ENCODE measurements at regions not wholly inside any gene's neighbourhood (a gene's known extent, or its start where the extent isn't known, plus 50 kb on each side); places are given as distances from the start of the nearest gene placed in this dataset.

DNA sequence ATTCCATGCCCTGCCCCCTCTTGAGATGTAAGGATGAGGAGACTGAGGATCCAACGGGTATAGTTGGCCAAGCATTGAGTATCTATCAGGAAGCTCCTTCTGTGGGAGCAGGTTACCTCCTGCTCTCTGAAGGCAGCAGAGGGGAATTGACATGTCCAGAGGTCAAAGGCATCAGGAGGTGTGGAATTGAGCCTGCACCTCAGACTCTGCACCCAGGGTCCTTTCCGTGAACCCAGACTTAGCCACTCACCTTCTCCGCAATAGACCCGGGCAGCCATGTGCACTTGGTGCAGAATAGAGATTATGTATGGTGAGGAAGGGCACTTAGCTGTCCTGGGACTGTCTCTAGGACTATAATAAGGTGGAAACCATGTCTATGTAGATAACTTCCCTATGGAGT is 399.0 kb upstream of the TPM1 start:
- DNase-seq: no peak
- peaks cover 11% of the 10 kb centered on the region for H3K4me1 ChIP-seq (replicated peaks; ENCODE audit: insufficient read depth)
- no peaks in the 10 kb centered on the region for H3K27me3 ChIP-seq (ENCODE audit: insufficient read depth, low read depth)
- no TSS peak for BruUV-seq (replicated peaks)
- no peak overlapping the region for H3K4me2 ChIP-seq
- H2AFZ ChIP-seq: no peak overlapping the region
- no peak overlapping the region for H3K4me3 ChIP-seq
- no peaks in the 10 kb centered on the region for H3K9me2 ChIP-seq (ENCODE audit: insufficient read depth)
- no peaks in the 10 kb centered on the region for H3K9me3 ChIP-seq (ENCODE audit: insufficient read depth, low read depth)
- 0 out of 2 replicates have a peak, but pooled peaks cover 9% of the 10 kb centered on the region for H3F3A ChIP-seq (ENCODE audit: insufficient read depth, low read depth)
- H3K79me2 ChIP-seq (ENCODE audit: low read depth): no peaks in the 10 kb centered on the region
- TF ChIP-seq EZH2 (IDR thresholded peaks at IDR 0.05; ENCODE audit: low read depth): no peak
- TF ChIP-seq, protein P1, sequence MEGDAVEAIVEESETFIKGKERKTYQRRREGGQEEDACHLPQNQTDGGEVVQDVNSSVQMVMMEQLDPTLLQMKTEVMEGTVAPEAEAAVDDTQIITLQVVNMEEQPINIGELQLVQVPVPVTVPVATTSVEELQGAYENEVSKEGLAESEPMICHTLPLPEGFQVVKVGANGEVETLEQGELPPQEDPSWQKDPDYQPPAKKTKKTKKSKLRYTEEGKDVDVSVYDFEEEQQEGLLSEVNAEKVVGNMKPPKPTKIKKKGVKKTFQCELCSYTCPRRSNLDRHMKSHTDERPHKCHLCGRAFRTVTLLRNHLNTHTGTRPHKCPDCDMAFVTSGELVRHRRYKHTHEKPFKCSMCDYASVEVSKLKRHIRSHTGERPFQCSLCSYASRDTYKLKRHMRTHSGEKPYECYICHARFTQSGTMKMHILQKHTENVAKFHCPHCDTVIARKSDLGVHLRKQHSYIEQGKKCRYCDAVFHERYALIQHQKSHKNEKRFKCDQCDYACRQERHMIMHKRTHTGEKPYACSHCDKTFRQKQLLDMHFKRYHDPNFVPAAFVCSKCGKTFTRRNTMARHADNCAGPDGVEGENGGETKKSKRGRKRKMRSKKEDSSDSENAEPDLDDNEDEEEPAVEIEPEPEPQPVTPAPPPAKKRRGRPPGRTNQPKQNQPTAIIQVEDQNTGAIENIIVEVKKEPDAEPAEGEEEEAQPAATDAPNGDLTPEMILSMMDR (conservative IDR thresholded peaks at IDR 0.05): no peak
- no peaks in the 10 kb centered on the region for H3K36me3 ChIP-seq (ENCODE audit: low read depth)
- ChIA-PET CTCF (no interaction called here), POLR2A (ENCODE audit: unreplicated experiment) (no interaction called here)
- H3K27ac ChIP-seq: no peak overlapping the region
- intact Hi-C loops (cut with micrococcal nuclease; ENCODE audit: unreplicated experiment): no loop called here
- H4K20me1 ChIP-seq (ENCODE audit: insufficient read depth): no peaks in the 10 kb centered on the region

DNA sequence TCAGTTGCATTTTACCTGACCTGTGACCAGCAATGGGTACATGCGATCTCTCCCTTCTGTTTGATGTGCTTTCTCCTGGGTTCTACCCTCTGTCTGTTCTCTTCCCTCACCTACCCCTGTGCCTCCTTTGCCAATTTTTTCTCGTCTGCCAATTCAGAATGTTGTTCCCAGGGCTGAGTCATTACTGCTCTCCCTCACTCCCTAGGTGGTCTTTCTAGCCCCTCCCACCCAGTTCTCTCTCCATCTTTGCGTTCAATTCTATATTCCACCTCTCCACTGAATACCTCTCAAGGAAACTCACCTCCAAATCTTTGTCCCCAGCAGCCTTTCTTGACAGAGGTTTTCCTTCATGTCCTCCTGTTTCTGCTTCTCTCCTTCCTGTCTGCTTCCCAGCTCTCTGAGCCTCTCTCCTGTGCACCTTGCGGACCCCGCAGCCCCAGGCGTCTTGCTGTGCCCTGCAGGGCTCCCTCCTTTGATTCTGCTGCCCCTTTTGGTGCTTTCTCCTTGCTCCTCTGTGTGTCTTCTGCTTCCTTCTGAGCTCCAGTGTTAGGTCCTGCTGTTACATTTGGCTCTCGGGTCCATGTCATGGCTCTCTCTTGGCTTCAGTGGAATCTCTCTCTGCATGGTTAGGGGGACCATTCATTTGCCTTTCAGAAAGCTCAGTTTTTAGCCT is 398.2 kb upstream of the TPM1 start:
- no peaks in the 10 kb centered on the region for H3K27me3 ChIP-seq (ENCODE audit: insufficient read depth, low read depth)
- H3K9me3 ChIP-seq (ENCODE audit: insufficient read depth, low read depth): no peaks in the 10 kb centered on the region
- ChIA-PET POLR2A (ENCODE audit: unreplicated experiment) (no interaction called here), CTCF (no interaction called here)
- peaks cover 11% of the 10 kb centered on the region for H3K4me1 ChIP-seq (replicated peaks; ENCODE audit: insufficient read depth)
- H3K4me2 ChIP-seq: no peak overlapping the region
- DNase-seq: no peak
- no peak overlapping the region for H3K27ac ChIP-seq
- intact Hi-C loops (cut with micrococcal nuclease; ENCODE audit: unreplicated experiment): no loop called here
- H4K20me1 ChIP-seq (ENCODE audit: insufficient read depth): no peaks in the 10 kb centered on the region
- H3K36me3 ChIP-seq (ENCODE audit: low read depth): no peaks in the 10 kb centered on the region
- TF ChIP-seq, protein P1 (conservative IDR thresholded peaks at IDR 0.05): no peak
- no peak for TF ChIP-seq EZH2 (IDR thresholded peaks at IDR 0.05; ENCODE audit: low read depth)
- BruUV-seq (replicated peaks): no TSS peak
- no peaks in the 10 kb centered on the region for H3K79me2 ChIP-seq (ENCODE audit: low read depth)
- H3F3A ChIP-seq (ENCODE audit: insufficient read depth, low read depth): 0 out of 2 replicates have a peak, but pooled peaks cover 9% of the 10 kb centered on the region
- H3K4me3 ChIP-seq: no peak overlapping the region
- H2AFZ ChIP-seq: no peak overlapping the region
- no peaks in the 10 kb centered on the region for H3K9me2 ChIP-seq (ENCODE audit: insufficient read depth)

DNA sequence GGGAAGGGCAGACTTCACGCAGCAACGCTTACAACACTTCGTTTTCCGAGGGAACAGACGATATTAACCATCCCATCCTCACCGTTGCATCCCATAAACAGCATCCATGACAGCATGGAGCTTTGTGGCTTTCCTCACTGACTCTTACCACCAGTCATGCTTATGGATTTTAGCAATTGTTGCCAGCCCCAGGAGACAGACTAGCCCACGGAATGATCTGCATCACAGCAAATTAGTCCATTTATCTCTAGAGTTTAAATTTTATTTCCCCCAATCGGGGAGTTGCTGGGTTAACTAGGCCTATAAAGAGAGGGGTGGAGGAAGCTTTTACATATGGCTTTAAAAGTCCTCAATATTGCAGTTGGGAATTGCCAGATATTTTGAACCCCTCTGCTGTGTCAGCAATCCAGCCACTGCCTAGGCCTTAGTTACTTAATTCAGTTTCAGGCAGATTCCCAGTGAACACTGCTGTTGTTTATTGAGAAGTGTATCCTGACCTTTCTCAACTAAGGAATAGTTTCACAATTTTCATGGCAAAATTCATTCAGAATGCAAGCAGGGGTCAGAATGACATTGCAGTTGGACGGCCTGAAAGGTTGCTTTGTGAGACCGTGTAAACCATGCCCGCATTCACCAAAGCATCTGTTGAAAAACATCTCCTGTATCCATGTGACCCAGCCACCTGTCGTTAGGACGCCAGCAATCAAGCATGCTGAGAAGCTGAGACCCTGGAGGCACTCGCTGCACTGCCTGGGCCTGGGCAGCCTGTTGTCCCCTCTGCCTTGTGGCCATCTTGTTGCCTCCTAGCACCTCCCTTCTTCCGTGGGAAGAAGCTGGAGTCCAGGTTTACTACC is 397.4 kb upstream of the TPM1 start:
- Histone ChIP-seq H3K9me2 (ENCODE audit: insufficient read depth) (no peaks in the 10 kb centered on the region), H3F3A (ENCODE audit: insufficient read depth, low read depth) (0 out of 2 replicates have a peak, but pooled peaks cover 9% of the 10 kb centered on the region), H3K4me3 (no peak overlapping the region), H3K79me2 (ENCODE audit: low read depth) (no peaks in the 10 kb centered on the region), H3K4me1 (replicated peaks; ENCODE audit: insufficient read depth) (peaks cover 11% of the 10 kb centered on the region), H3K27me3 (ENCODE audit: insufficient read depth, low read depth) (no peaks in the 10 kb centered on the region), H2AFZ (no peak overlapping the region), H3K9me3 (ENCODE audit: insufficient read depth, low read depth) (no peaks in the 10 kb centered on the region), H3K36me3 (ENCODE audit: low read depth) (no peaks in the 10 kb centered on the region), H3K4me2 (no peak overlapping the region), H4K20me1 (ENCODE audit: insufficient read depth) (no peaks in the 10 kb centered on the region), H3K27ac (no peak overlapping the region)
- no peak for TF ChIP-seq EZH2 (IDR thresholded peaks at IDR 0.05; ENCODE audit: low read depth)
- TF ChIP-seq, protein P1 (conservative IDR thresholded peaks at IDR 0.05): no peak
- POLR2A ChIA-PET (ENCODE audit: unreplicated experiment): no interaction called here
- DNase-seq: no peak
- CTCF ChIA-PET: no interaction called here
- BruUV-seq (replicated peaks): no TSS peak
- intact Hi-C loops (cut with micrococcal nuclease; ENCODE audit: unreplicated experiment): loop anchor here (5.0 kb wide), 1 partner anchor 253 kb away; the partner anchor contains the start of gene TLN2
